ENCODE measurements at regions not wholly inside any gene's neighbourhood (a gene's known extent, or its start where the extent isn't known, plus 50 kb on each side); places are given as distances from the start of the nearest gene placed in this dataset.
"Not testable (repeated sequence)": the region's sequence is repeated elsewhere in the genome, so short reads cannot be mapped to it uniquely, and the experiment has no call there.

DNA sequence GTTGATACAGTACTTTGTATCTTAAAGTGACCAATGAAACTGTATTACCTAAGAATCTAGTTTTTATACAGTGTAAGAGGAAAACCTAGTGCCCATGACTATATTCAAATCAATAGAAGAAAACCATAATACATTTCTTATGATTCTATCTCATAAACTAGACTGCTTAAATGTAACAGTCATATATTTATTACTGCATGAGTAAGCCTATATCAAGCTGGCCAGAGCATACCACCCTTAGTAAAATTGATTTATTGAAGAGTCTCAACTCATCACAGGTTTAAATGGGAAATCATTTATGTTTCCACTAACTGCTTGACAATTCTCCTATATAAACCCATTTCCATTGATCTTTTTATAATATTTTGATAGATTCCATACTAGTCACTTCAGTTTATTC lies 1059.2 kb upstream of the LRRTM1 start:
- Histone ChIP-seq H3K36me3 (ENCODE audit: control insufficient read depth in 2 of 2, insufficient read depth in 2 of 2, low read length in 1 of 2) (no peaks in the 10 kb centered on the region), H3K4me3 (ENCODE audit: low read depth in 1 of 2, low read length in 2 of 2) (no peak overlapping the region), H3K9me3 (ENCODE audit: control insufficient read depth in 2 of 2, insufficient read depth in 1 of 2, low read depth in 1 of 2, low read length in 1 of 2) (peaks cover 3% of the 10 kb centered on the region in 2 donors), H3K27ac (ENCODE audit: low read depth in 2 of 2, low read length in 1 of 2) (no peak overlapping the region), H3K27me3 (ENCODE audit: control insufficient read depth in 1 of 2, insufficient read depth in 2 of 2, low read length in 2 of 2) (no peaks in the 10 kb centered on the region), H3K4me1 (ENCODE audit: control insufficient read depth in 2 of 2, insufficient read depth in 2 of 2, low read length in 1 of 2) (no peaks in the 10 kb centered on the region)

DNA sequence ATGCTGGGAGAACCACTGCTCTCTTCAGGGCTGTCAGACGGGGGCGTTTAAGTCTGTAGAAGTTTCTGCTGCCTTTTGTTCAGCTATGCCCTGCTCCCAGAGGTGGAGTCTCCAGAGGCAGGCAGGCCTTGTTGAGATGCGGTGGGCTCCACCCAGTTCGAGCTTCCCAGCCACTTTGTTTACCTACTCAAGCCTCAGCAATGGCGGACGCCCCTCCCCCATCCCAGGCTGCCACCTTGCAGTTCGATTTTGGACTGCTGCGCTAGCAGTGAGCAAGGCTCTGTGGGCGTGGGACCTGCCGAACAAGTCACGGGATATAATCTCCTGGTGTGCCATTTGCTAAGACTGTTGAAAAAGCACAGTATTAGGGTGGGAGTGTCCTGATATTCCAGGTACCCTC lies 1057.9 kb upstream of the LRRTM1 start:
- 89 to 92% methylated on average over 11 of the region's 11 CpGs for WGBS, 2 donors
- not testable (repeated sequence) for H3K27me3 ChIP-seq (ENCODE audit: control insufficient read depth in 1 of 2, insufficient read depth in 2 of 2, low read length in 2 of 2); H3K27ac ChIP-seq (ENCODE audit: low read depth in 2 of 2, low read length in 1 of 2); H3K9me3 ChIP-seq (ENCODE audit: control insufficient read depth in 2 of 2, insufficient read depth in 1 of 2, low read depth in 1 of 2, low read length in 1 of 2); H3K4me3 ChIP-seq (ENCODE audit: low read depth in 1 of 2, low read length in 2 of 2); H3K36me3 ChIP-seq (ENCODE audit: control insufficient read depth in 2 of 2, insufficient read depth in 2 of 2, low read length in 1 of 2); H3K4me1 ChIP-seq (ENCODE audit: control insufficient read depth in 2 of 2, insufficient read depth in 2 of 2, low read length in 1 of 2)

DNA sequence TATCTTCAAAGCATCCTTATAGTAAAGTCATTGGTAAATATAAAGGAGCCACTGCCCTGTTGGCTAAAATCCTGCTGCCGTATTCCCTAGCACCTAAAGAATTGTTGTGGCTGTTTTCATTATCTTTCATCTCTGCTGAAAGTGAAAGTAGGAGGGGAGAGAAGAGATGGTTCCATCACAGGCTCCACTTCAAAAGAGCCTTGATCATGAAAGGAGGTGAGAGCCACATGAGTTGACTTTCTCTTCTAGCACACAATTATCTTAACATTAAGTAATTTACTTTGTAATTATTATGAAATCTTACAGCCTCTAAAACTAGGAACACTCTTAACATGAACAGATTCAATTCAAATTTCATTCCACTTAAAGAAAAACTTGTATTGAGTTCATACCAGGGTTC lies 1050.9 kb upstream of the LRRTM1 start:
- H3K36me3 ChIP-seq (ENCODE audit: control insufficient read depth in 2 of 2, insufficient read depth in 2 of 2, low read length in 1 of 2), result no peaks in the 10 kb centered on the region
- 51 to 54% methylated on average over 1 of the region's 1 CpG for WGBS, 2 donors

DNA sequence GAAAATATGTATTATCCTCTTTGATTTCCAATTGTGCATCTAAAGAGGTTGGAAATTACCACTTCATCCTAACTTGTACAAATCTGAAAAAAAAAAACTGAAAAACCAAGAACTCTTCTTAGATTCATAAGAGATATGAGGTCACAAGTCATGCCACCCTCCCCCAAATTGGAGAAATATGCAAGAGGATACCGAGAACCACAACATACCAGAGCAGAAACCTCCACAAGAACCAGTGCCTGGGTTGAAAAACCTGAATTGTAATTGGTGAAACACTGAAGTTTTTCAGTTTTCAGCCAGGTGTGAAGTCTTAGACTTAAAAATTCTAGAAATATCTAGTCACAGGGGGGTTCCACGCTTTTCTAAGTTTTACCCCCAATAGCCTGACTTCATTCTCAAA lies 1029.5 kb upstream of the LRRTM1 start:
- Histone ChIP-seq H3K4me1 (ENCODE audit: control insufficient read depth in 2 of 2, insufficient read depth in 2 of 2, low read length in 1 of 2) (no peaks in the 10 kb centered on the region), H3K36me3 (ENCODE audit: control insufficient read depth in 2 of 2, insufficient read depth in 2 of 2, low read length in 1 of 2) (no peaks in the 10 kb centered on the region), H3K27me3 (ENCODE audit: control insufficient read depth in 1 of 2, insufficient read depth in 2 of 2, low read length in 2 of 2) (no peaks in the 10 kb centered on the region), H3K9me3 (ENCODE audit: control insufficient read depth in 2 of 2, insufficient read depth in 1 of 2, low read depth in 1 of 2, low read length in 1 of 2) (no peaks in the 10 kb centered on the region), H3K4me3 (ENCODE audit: low read depth in 1 of 2, low read length in 2 of 2) (no peak overlapping the region), H3K27ac (ENCODE audit: low read depth in 2 of 2, low read length in 1 of 2) (no peak overlapping the region)
- 59% methylated on average over 2 of the region's 2 CpGs for WGBS, 2 donors

More for the DNA sequence above, 1050.9 kb upstream of the LRRTM1 start:
- H3K4me1 ChIP-seq (ENCODE audit: control insufficient read depth in 2 of 2, insufficient read depth in 2 of 2, low read length in 1 of 2), result no peaks in the 10 kb centered on the region
- no peak overlapping the region for H3K4me3 ChIP-seq (ENCODE audit: low read depth in 1 of 2, low read length in 2 of 2)
- no peak overlapping the region for H3K27ac ChIP-seq (ENCODE audit: low read depth in 2 of 2, low read length in 1 of 2)
- H3K27me3 ChIP-seq (ENCODE audit: control insufficient read depth in 1 of 2, insufficient read depth in 2 of 2, low read length in 2 of 2), result no peaks in the 10 kb centered on the region
- H3K9me3 ChIP-seq (ENCODE audit: control insufficient read depth in 2 of 2, insufficient read depth in 1 of 2, low read depth in 1 of 2, low read length in 1 of 2), result no peaks in the 10 kb centered on the region

DNA sequence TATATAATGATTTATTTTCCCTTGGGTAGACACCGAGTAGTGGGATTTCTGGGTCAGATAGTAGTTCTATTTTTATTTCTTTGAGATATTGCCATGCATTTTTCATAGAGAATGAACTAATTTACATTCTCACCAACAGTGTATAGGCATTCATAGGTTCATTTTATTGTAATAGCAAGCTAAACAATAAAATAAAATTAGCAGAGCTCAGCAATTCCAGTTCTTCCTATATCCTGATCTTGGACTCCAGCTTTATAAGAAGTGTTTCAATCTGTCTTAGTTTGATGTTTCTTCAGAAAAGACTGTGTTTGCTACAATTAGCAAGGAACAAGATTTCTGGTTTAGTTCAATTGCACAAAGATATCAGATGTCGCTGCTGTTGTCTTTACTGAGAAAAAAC lies 1024.4 kb upstream of the LRRTM1 start:
- Histone ChIP-seq H3K4me3 (ENCODE audit: low read depth in 1 of 2, low read length in 2 of 2) (no peak overlapping the region), H3K27ac (ENCODE audit: low read depth in 2 of 2, low read length in 1 of 2) (no peak overlapping the region), H3K36me3 (ENCODE audit: control insufficient read depth in 2 of 2, insufficient read depth in 2 of 2, low read length in 1 of 2) (no peaks in the 10 kb centered on the region), H3K4me1 (ENCODE audit: control insufficient read depth in 2 of 2, insufficient read depth in 2 of 2, low read length in 1 of 2) (no peaks in the 10 kb centered on the region), H3K9me3 (ENCODE audit: control insufficient read depth in 2 of 2, insufficient read depth in 1 of 2, low read depth in 1 of 2, low read length in 1 of 2) (no peaks in the 10 kb centered on the region), H3K27me3 (ENCODE audit: control insufficient read depth in 1 of 2, insufficient read depth in 2 of 2, low read length in 2 of 2) (no peaks in the 10 kb centered on the region)
- WGBS, 2 donors, result 79 to 89% methylated on average over 2 of the region's 2 CpGs

DNA sequence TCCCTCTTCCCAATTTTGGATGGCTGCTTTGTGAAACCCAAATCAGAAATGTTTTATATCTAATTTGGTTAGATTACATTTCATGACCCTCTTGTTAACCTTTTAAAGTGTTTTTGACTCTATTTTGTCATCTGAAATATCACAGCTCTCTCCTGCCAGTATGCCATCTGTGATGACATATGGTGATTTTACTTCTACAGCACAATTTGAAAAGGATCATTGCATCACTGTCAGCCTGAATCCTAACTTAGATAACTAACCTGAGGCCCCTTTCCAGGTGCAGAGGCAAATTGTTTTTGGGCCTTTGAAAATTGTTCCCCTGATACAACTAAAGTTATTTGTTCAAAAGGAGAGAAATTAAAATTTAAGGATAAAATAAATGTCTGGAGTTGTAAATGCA lies 1023.4 kb upstream of the LRRTM1 start:
- Histone ChIP-seq H3K9me3 (ENCODE audit: control insufficient read depth in 2 of 2, insufficient read depth in 1 of 2, low read depth in 1 of 2, low read length in 1 of 2) (no peaks in the 10 kb centered on the region), H3K4me1 (ENCODE audit: control insufficient read depth in 2 of 2, insufficient read depth in 2 of 2, low read length in 1 of 2) (no peaks in the 10 kb centered on the region), H3K27me3 (ENCODE audit: control insufficient read depth in 1 of 2, insufficient read depth in 2 of 2, low read length in 2 of 2) (no peaks in the 10 kb centered on the region), H3K27ac (ENCODE audit: low read depth in 2 of 2, low read length in 1 of 2) (no peak overlapping the region), H3K36me3 (ENCODE audit: control insufficient read depth in 2 of 2, insufficient read depth in 2 of 2, low read length in 1 of 2) (no peaks in the 10 kb centered on the region), H3K4me3 (ENCODE audit: low read depth in 1 of 2, low read length in 2 of 2) (no peak overlapping the region)

DNA sequence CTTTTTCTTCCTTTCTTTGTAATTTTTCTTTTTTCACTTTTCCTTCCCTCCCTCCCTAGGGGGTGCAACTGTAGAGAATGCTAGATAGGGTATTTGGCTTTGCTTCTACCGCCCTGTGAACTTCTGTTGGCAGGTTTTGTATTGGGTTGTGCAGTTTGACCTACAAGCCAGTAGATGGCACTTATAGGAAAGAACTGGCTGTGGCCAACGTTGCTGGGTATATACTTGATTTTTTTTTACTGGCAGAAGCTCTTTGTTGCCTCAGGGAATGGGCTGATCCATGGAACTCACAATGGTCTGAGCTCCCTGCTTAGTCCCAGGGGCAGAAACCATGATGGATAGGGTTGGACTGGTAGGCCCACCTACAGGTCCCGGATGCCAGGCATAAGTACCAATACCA lies 1019.5 kb upstream of the LRRTM1 start:
- WGBS, 2 donors, result 59% methylated on average over 3 of the region's 3 CpGs
- Histone ChIP-seq H3K9me3 (ENCODE audit: control insufficient read depth in 2 of 2, insufficient read depth in 1 of 2, low read depth in 1 of 2, low read length in 1 of 2) (no peaks in the 10 kb centered on the region), H3K36me3 (ENCODE audit: control insufficient read depth in 2 of 2, insufficient read depth in 2 of 2, low read length in 1 of 2) (no peaks in the 10 kb centered on the region), H3K4me1 (ENCODE audit: control insufficient read depth in 2 of 2, insufficient read depth in 2 of 2, low read length in 1 of 2) (no peaks in the 10 kb centered on the region), H3K27me3 (ENCODE audit: control insufficient read depth in 1 of 2, insufficient read depth in 2 of 2, low read length in 2 of 2) (no peaks in the 10 kb centered on the region), H3K4me3 (ENCODE audit: low read depth in 1 of 2, low read length in 2 of 2) (no peak overlapping the region), H3K27ac (ENCODE audit: low read depth in 2 of 2, low read length in 1 of 2) (no peak overlapping the region)

DNA sequence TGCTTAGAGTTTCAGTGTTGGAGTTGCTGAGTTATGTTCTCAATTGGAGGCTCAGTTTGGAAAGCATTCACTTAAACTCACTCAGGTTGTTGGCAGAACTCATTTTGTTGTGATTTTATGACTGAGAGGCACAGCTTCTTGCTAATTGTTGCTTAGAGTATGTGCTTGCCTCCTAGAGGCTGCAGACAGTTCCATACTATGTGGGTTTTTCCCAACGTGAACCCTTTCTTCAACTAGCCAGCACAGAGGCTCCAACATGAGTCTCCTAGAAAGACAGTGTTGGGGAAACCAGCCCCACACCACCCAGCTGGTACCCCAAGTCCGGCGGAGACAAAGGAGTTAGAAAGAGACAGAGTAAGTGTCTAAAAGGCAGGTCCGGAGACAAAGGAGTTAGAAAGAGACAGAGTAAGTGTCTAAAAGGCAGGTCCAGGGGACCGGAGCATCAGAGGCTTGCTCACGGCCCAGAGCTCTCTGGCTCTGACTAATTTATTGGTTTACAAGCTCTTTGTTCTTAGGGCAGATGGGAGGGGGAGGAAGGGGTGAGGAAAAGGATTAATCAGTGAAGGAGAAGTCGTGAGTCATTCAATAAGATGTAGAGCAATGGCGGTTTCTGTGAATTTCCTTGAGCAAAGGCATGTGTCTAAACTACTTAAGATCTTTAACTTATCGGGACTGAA lies 999.7 kb upstream of the LRRTM1 start:
- no peak overlapping the region for H3K4me3 ChIP-seq (ENCODE audit: low read depth in 1 of 2, low read length in 2 of 2)
- no peaks in the 10 kb centered on the region for H3K27me3 ChIP-seq (ENCODE audit: control insufficient read depth in 1 of 2, insufficient read depth in 2 of 2, low read length in 2 of 2)
- no peaks in the 10 kb centered on the region for H3K36me3 ChIP-seq (ENCODE audit: control insufficient read depth in 2 of 2, insufficient read depth in 2 of 2, low read length in 1 of 2)
- no peaks in the 10 kb centered on the region for H3K4me1 ChIP-seq (ENCODE audit: control insufficient read depth in 2 of 2, insufficient read depth in 2 of 2, low read length in 1 of 2)
- H3K9me3 ChIP-seq (ENCODE audit: control insufficient read depth in 2 of 2, insufficient read depth in 1 of 2, low read depth in 1 of 2, low read length in 1 of 2), result peaks cover 0 to 5% of the 10 kb centered on the region in 2 donors
- WGBS, 2 donors, result 57% methylated on average over 9 of the region's 9 CpGs
- H3K27ac ChIP-seq (ENCODE audit: low read depth in 2 of 2, low read length in 1 of 2), result no peak overlapping the region

DNA sequence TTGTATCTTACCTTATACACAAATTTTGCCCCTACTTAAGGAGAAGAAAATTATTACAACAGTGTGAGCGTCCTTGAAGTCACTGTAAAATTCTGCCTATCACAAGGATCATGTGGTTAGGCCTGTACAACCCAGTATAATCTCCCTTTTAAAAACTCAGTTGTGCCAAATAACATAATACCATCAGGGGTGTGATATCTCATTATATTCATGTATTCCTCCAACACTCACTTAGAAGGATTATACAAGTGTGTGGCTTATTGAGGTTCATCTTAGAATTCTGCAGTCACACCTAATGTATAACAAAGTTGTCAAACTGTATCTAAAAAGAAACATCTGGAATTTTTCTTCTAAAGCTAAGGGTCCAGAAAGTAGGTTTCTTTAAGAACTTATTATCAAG lies 998.8 kb upstream of the LRRTM1 start:
- Histone ChIP-seq H3K4me1 (ENCODE audit: control insufficient read depth in 2 of 2, insufficient read depth in 2 of 2, low read length in 1 of 2) (no peaks in the 10 kb centered on the region), H3K9me3 (ENCODE audit: control insufficient read depth in 2 of 2, insufficient read depth in 1 of 2, low read depth in 1 of 2, low read length in 1 of 2) (peaks cover 0 to 5% of the 10 kb centered on the region in 2 donors), H3K27ac (ENCODE audit: low read depth in 2 of 2, low read length in 1 of 2) (no peak overlapping the region), H3K27me3 (ENCODE audit: control insufficient read depth in 1 of 2, insufficient read depth in 2 of 2, low read length in 2 of 2) (no peaks in the 10 kb centered on the region), H3K4me3 (ENCODE audit: low read depth in 1 of 2, low read length in 2 of 2) (no peak overlapping the region), H3K36me3 (ENCODE audit: control insufficient read depth in 2 of 2, insufficient read depth in 2 of 2, low read length in 1 of 2) (no peaks in the 10 kb centered on the region)
- 66 to 71% methylated on average over 1 of the region's 1 CpG for WGBS, 2 donors

DNA sequence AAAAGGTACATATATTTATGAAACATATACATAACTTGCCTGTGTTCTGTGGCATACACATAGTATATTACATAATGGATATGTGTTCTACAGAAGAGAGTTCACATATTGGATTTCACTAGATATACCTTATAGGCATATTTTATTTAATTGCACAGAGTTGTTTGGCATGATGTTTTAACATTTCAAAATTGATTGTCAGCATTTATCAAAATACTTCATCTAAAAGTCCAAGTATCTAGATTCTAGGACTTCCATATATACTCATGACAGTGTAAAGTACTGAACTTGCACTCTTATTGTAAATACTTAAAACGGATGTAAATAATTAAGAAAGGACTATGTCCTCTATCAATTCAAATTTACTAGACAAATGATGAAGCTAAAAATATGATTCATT lies 995.3 kb upstream of the LRRTM1 start:
- Histone ChIP-seq H3K4me1 (ENCODE audit: control insufficient read depth in 2 of 2, insufficient read depth in 2 of 2, low read length in 1 of 2) (no peaks in the 10 kb centered on the region), H3K27me3 (ENCODE audit: control insufficient read depth in 1 of 2, insufficient read depth in 2 of 2, low read length in 2 of 2) (no peaks in the 10 kb centered on the region), H3K9me3 (ENCODE audit: control insufficient read depth in 2 of 2, insufficient read depth in 1 of 2, low read depth in 1 of 2, low read length in 1 of 2) (peaks cover 0 to 5% of the 10 kb centered on the region in 2 donors), H3K4me3 (ENCODE audit: low read depth in 1 of 2, low read length in 2 of 2) (no peak overlapping the region), H3K27ac (ENCODE audit: low read depth in 2 of 2, low read length in 1 of 2) (no peak overlapping the region), H3K36me3 (ENCODE audit: control insufficient read depth in 2 of 2, insufficient read depth in 2 of 2, low read length in 1 of 2) (no peaks in the 10 kb centered on the region)
- WGBS, 2 donors, result 63 to 89% methylated on average over 1 of the region's 1 CpG

All from esophagus (tissue), 2 donors.